Kidney (tissue), 13 donors: ENCODE measurements at regions not wholly inside any gene's neighbourhood (a gene's known extent, or its start where the extent isn't known, plus 50 kb on each side); places are given as distances from the start of the nearest gene placed in this dataset.
A peak's percentile ranks its signal among the peaks of the same experiment; 100 is the strongest.

ENCODE experiments used
- DNase-seq, 5 donors: peaks; one replicate each; pipeline ENCODE4 v3.0.0-alpha.2; 2013 to 2020
- FAIRE-seq: peaks from 2 replicates; lab custom pipeline; 2012; peaks lifted over from hg19 to GRCh38; lab: Jason Lieb, UNC
- H3K27ac ChIP-seq, 2 donors: one replicate each; pipeline ENCODE4 v1.7.0; 2013; ENCODE audit warnings: low read depth in 2 of 2, low read length in 2 of 2, inconsistent platforms in 1 of 2
- H3K27me3 ChIP-seq: one replicate; pipeline ENCODE4 v1.7.1; 2013; ENCODE audit warnings: low read length, inconsistent platforms; ENCODE audit not compliant: control insufficient read depth, insufficient read depth
- H3K36me3 ChIP-seq, 3 donors: one replicate each; pipeline versions ENCODE4 v1.7.0 to v1.7.1; 2013; ENCODE audit warnings: low read length in 3 of 3, control low read depth in 1 of 3, inconsistent platforms in 1 of 3; ENCODE audit not compliant: insufficient read depth in 3 of 3, control insufficient read depth in 2 of 3
- H3K4me1 ChIP-seq, 3 donors: one replicate each; pipeline versions ENCODE4 v1.7.0 to v1.7.1; 2013; ENCODE audit warnings: low read length in 3 of 3, inconsistent platforms in 1 of 3, low read depth in 1 of 3; ENCODE audit not compliant: control insufficient read depth in 2 of 3, insufficient read depth in 2 of 3
- H3K4me3 ChIP-seq, 3 donors: one replicate each; pipeline versions ENCODE4 v1.7.0 to v1.8.1; 2013; ENCODE audit warnings: low read length in 3 of 3, control low read depth in 1 of 3, inconsistent platforms in 1 of 3
- H3K9ac ChIP-seq, 3 donors: one replicate each; pipeline versions ENCODE4 v1.7.0 to v1.7.1; 2013; ENCODE audit warnings: low read length in 3 of 3, control low read depth in 1 of 3, inconsistent platforms in 1 of 3
- H3K9me3 ChIP-seq, 3 donors: one replicate each; pipeline versions ENCODE4 v1.7.0 to v1.7.1; 2013; ENCODE audit warnings: low read length in 3 of 3, control low read depth in 1 of 3, inconsistent platforms in 1 of 3; ENCODE audit not compliant: control insufficient read depth in 2 of 3, insufficient read depth in 1 of 3
- CTCF ChIP-seq: IDR thresholded peaks from 3 replicates; pipeline ENCODE4 v1.5.1; 2012; ENCODE audit warnings: mild to moderate bottlenecking, moderate library complexity, borderline replicate concordance; ENCODE audit not compliant: insufficient read depth; ENCODE audit errors: extremely low read depth
- intact Hi-C: fragments of 100-400 bp; cut with DNase I; formaldehyde crosslinking; loops from one replicate; pipeline ENCODE4 v1.11.1; 2022
- donor health status: control.
- donor health status: control.
- donor health status: control.
- donor health status: control.
- donor health status: control.
- donor health status: DM: yes; HTN: yes; CAD: no.
- donor health status: Normal renal cell carcinoma (clear cell type).

DNA sequence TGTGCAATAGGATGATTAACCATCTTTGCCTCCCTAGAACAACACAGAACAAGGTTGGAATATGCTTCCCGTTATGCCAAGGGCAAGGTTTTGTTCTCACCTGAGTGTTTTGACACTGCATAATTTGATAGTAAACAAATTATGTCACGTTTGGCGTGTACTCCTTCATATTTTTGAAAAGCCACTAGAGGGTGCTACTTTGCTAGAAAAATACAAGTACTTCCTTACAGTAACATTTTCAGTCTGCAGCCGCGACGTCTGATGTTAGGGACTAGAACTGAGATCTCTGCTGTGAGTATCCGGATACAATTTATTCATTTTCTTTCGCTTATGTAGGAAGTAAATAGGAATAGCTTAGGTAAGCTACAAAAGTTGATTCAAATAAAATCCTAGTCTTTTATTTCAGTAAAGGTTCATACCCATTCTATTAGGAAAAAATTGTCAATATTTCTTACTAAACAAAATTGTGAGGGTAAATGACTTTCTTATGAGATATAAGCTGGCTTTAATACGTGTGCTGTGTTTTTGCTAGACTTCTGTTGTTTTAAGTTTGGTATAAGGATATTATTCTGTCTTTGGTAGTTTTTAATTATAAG lies 181.1 kb upstream of the WDFY3 start:
- FAIRE-seq (peak; percentile 91), DNase-seq (peak; percentile 38 to 86 (median 51))
- H3K27me3 ChIP-seq: no peaks in the 10 kb centered on the region
- intact Hi-C loops: loop anchor here (5.0 kb wide), 1 partner anchor 600 kb away; no protein-coding TSS in a partner anchor
- H3K9me3 ChIP-seq: no peaks in the 10 kb centered on the region
- no peaks in the 10 kb centered on the region for H3K4me1 ChIP-seq
- no peaks in the 10 kb centered on the region for H3K36me3 ChIP-seq
- peak overlapping the region in 1 of 3 donors; percentile 15 for H3K4me3 ChIP-seq
- TF ChIP-seq CTCF: peak; percentile 61
- no peak overlapping the region for H3K27ac ChIP-seq
- H3K9ac ChIP-seq: no peak overlapping the region

GRCh38 chr4:85149676-85150075 lies 183.2 kb upstream of the WDFY3 start:
- Histone ChIP-seq H3K9ac (no peak overlapping the region), H3K27me3 (no peaks in the 10 kb centered on the region), H3K27ac (no peak overlapping the region), H3K4me3 (no peak overlapping the region), H3K9me3 (no peaks in the 10 kb centered on the region), H3K4me1 (no peaks in the 10 kb centered on the region), H3K36me3 (no peaks in the 10 kb centered on the region)
- TF ChIP-seq CTCF: no peak
- intact Hi-C loops: loop anchor here (5.0 kb wide), 1 partner anchor 598 kb away; no protein-coding TSS in a partner anchor
- DNase-seq: no peak
- FAIRE-seq: no peak

DNA sequence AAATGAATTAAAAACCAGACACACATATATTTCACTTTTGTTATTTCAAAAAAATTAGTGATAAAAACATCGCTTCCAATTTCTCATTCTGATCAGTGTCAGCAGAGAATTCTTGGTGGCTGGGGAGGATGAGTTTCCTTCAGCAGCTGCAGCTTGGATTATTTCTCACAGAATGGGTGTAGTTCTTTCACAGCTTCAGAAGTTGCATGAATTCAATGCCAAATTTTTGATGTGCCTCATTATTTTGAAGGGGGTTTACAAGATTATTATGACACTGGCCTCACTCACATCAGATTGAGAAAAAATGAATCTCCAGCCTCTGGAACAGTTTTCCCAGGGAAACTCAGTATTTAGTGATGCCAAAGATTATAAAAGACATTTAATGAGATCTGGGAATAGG lies 184.9 kb upstream of the WDFY3 start:
- no peaks in the 10 kb centered on the region for H3K9me3 ChIP-seq
- H3K9ac ChIP-seq: no peak overlapping the region
- H3K27ac ChIP-seq: no peak overlapping the region
- DNase-seq: no peak
- no peaks in the 10 kb centered on the region for H3K27me3 ChIP-seq
- FAIRE-seq: no peak
- H3K36me3 ChIP-seq: no peaks in the 10 kb centered on the region
- TF ChIP-seq CTCF: no peak
- intact Hi-C loops: no loop called here
- H3K4me3 ChIP-seq: no peak overlapping the region
- no peaks in the 10 kb centered on the region for H3K4me1 ChIP-seq

- no peaks in the 10 kb centered on the region for H3K9me3 ChIP-seq
- TF ChIP-seq CTCF: no peak
- DNase-seq: no peak
- H3K4me3 ChIP-seq: no peak overlapping the region
- H3K36me3 ChIP-seq: no peaks in the 10 kb centered on the region
- no peaks in the 10 kb centered on the region for H3K4me1 ChIP-seq
- no peak overlapping the region for H3K27ac ChIP-seq
- FAIRE-seq: no peak
- no peak overlapping the region for H3K9ac ChIP-seq
- no peaks in the 10 kb centered on the region for H3K27me3 ChIP-seq
- intact Hi-C loops: no loop called here
Observed at GRCh38 chr4:85151786-85152185, 185.3 kb upstream of the WDFY3 start.
